Neural progenitor cell (in vitro differentiated cells): ENCODE measurements at regions not wholly inside any gene's neighbourhood (a gene's known extent, or its start where the extent isn't known, plus 50 kb on each side); places are given as distances from the start of the nearest gene placed in this dataset.

ENCODE experiments used
- DNase-seq: peaks from one replicate; pipeline ENCODE4 v3.0.0-alpha.2; 2016; ENCODE audit warnings: low spot score
- H2AFZ ChIP-seq: fragments of 200-600 bp; sonication (generic); replicated peaks from 2 replicates; pipeline ENCODE4 v1.6.1; 2016; ENCODE audit warnings: antibody characterized with exemption
- H3F3A ChIP-seq: fragments of 200-600 bp; sonication (generic); 2 replicates; pipeline ENCODE4 v1.6.1; 2016; ENCODE audit warnings: antibody characterized with exemption, low read depth
- H3K27ac ChIP-seq: fragments of 200-600 bp; sonication (generic); 2 replicates; pipeline ENCODE4 v1.5.1; 2016; ENCODE audit warnings: mild to moderate bottlenecking
- H3K27me3 ChIP-seq: fragments of 200-600 bp; sonication (generic); 2 replicates; pipeline ENCODE4 v1.6.1; 2016; ENCODE audit warnings: mild to moderate bottlenecking, moderate library complexity
- H3K36me3 ChIP-seq: fragments of 200-600 bp; sonication (generic); 2 replicates; pipeline ENCODE4 v1.5.1; 2016
- H3K4me1 ChIP-seq: fragments of 200-600 bp; sonication (generic); 2 replicates; pipeline ENCODE4 v1.6.1; 2016; ENCODE audit warnings: mixed run types
- H3K4me2 ChIP-seq: fragments of 200-600 bp; sonication (generic); 2 replicates; pipeline ENCODE4 v1.6.1; 2016
- H3K4me3 ChIP-seq: fragments of 200-600 bp; sonication (generic); 2 replicates; pipeline ENCODE4 v1.5.1; 2016
- H3K79me2 ChIP-seq: fragments of 200-600 bp; sonication (generic); 2 replicates; pipeline ENCODE4 v1.6.1; 2016; ENCODE audit warnings: low read depth
- H3K9ac ChIP-seq: fragments of 200-600 bp; sonication (generic); 2 replicates; pipeline ENCODE4 v1.6.1; 2016
- H3K9me3 ChIP-seq: fragments of 200-600 bp; sonication (generic); 2 replicates; pipeline ENCODE4 v1.5.1; 2016; ENCODE audit warnings: low read depth
- H4K20me1 ChIP-seq: fragments of 200-600 bp; sonication (generic); 2 replicates; pipeline ENCODE4 v1.6.1; 2016; ENCODE audit warnings: low read depth
- H3K27ac Mint-ChIP-seq: 3 replicates; pipeline ENCODE4 v1.8.0; 2021; ENCODE audit warnings: mixed read lengths
- H3K27me3 Mint-ChIP-seq: 2 replicates; pipeline ENCODE4 v1.8.0; 2022; ENCODE audit warnings: low read depth, mild to moderate bottlenecking, inconsistent platforms, moderate library complexity, mixed read lengths; ENCODE audit not compliant: insufficient read depth
- H3K36me3 Mint-ChIP-seq: 3 replicates; pipeline ENCODE4 v1.8.0; 2021; ENCODE audit warnings: mixed read lengths
- H3K4me1 Mint-ChIP-seq: 3 replicates; pipeline ENCODE4 v1.8.0; 2021; ENCODE audit warnings: mixed read lengths
- H3K4me3 Mint-ChIP-seq: 3 replicates; pipeline ENCODE4 v1.8.0; 2021; ENCODE audit warnings: mild to moderate bottlenecking, moderate library complexity, mixed read lengths
- H3K9me3 Mint-ChIP-seq: 3 replicates; pipeline ENCODE4 v1.8.0; 2020; ENCODE audit warnings: mixed read lengths
- EZH2 ChIP-seq: fragments of 200-600 bp; sonication (generic); IDR thresholded peaks from 2 replicates; pipeline ENCODE4 v1.6.1; 2017; ENCODE audit warnings: antibody characterized with exemption, mild to moderate bottlenecking, moderate library complexity
- EZH2phosphoT487 ChIP-seq: fragments of 200-600 bp; sonication (generic); IDR thresholded peaks from 2 replicates; pipeline ENCODE4 v1.6.1; 2017; ENCODE audit warnings: antibody characterized with exemption
- TF ChIP-seq, protein P1 (sequence below): fragments of 200-600 bp; sonication (generic); IDR thresholded peaks from 2 replicates; pipeline ENCODE4 v1.5.1; 2017; ENCODE audit warnings: antibody characterized with exemption, mild to moderate bottlenecking

GRCh38 chr2:37873229-37873628 lies 51.9 kb upstream of the RMDN2 start:
- Histone ChIP-seq H2AFZ (peak overlapping the region; percentile 44), H3K27ac (no peak overlapping the region), H3K27me3 (no peaks in the 10 kb centered on the region), H3K4me2 (no peak overlapping the region), H3K4me1 (peaks cover 7% of the 10 kb centered on the region), H3K79me2 (no peaks in the 10 kb centered on the region), H3K9me3 (no peaks in the 10 kb centered on the region), H3K36me3 (no peaks in the 10 kb centered on the region), H4K20me1 (no peaks in the 10 kb centered on the region), H3F3A (no peaks in the 10 kb centered on the region), H3K4me3 (no peak overlapping the region), H3K9ac (no peak overlapping the region)
- no peak for DNase-seq
- no peaks in the 10 kb centered on the region for H3K9me3 Mint-ChIP-seq
- H3K36me3 Mint-ChIP-seq: no peaks in the 10 kb centered on the region
- TF ChIP-seq, protein P1, sequence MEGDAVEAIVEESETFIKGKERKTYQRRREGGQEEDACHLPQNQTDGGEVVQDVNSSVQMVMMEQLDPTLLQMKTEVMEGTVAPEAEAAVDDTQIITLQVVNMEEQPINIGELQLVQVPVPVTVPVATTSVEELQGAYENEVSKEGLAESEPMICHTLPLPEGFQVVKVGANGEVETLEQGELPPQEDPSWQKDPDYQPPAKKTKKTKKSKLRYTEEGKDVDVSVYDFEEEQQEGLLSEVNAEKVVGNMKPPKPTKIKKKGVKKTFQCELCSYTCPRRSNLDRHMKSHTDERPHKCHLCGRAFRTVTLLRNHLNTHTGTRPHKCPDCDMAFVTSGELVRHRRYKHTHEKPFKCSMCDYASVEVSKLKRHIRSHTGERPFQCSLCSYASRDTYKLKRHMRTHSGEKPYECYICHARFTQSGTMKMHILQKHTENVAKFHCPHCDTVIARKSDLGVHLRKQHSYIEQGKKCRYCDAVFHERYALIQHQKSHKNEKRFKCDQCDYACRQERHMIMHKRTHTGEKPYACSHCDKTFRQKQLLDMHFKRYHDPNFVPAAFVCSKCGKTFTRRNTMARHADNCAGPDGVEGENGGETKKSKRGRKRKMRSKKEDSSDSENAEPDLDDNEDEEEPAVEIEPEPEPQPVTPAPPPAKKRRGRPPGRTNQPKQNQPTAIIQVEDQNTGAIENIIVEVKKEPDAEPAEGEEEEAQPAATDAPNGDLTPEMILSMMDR: no peak
- no peak for TF ChIP-seq EZH2phosphoT487
- TF ChIP-seq EZH2: no peak
- H3K4me3 Mint-ChIP-seq: no peak overlapping the region
- H3K4me1 Mint-ChIP-seq: peaks cover 21% of the 10 kb centered on the region
- H3K27ac Mint-ChIP-seq: no peak overlapping the region
- peaks cover 14% of the 10 kb centered on the region for H3K27me3 Mint-ChIP-seq

GRCh38 chr2:37873749-37874330 lies 51.2 kb upstream of the RMDN2 start:
- Mint-ChIP-seq H3K9me3 (no peaks in the 10 kb centered on the region), H3K36me3 (no peaks in the 10 kb centered on the region), H3K4me3 (no peak overlapping the region), H3K27me3 (peaks cover 14% of the 10 kb centered on the region), H3K27ac (no peak overlapping the region), H3K4me1 (peaks cover 21% of the 10 kb centered on the region)
- H3K27ac ChIP-seq: no peak overlapping the region
- no peaks in the 10 kb centered on the region for H3F3A ChIP-seq
- no peaks in the 10 kb centered on the region for H3K27me3 ChIP-seq
- no peak overlapping the region for H3K9ac ChIP-seq
- H3K4me2 ChIP-seq: no peak overlapping the region
- H2AFZ ChIP-seq: no peak overlapping the region
- H3K4me3 ChIP-seq: no peak overlapping the region
- no peak for TF ChIP-seq EZH2phosphoT487
- no peak for TF ChIP-seq EZH2
- TF ChIP-seq, protein P1: no peak
- no peaks in the 10 kb centered on the region for H3K79me2 ChIP-seq
- H3K9me3 ChIP-seq: no peaks in the 10 kb centered on the region
- H4K20me1 ChIP-seq: no peaks in the 10 kb centered on the region
- DNase-seq: no peak
- H3K4me1 ChIP-seq: peaks cover 7% of the 10 kb centered on the region
- no peaks in the 10 kb centered on the region for H3K36me3 ChIP-seq

DNA sequence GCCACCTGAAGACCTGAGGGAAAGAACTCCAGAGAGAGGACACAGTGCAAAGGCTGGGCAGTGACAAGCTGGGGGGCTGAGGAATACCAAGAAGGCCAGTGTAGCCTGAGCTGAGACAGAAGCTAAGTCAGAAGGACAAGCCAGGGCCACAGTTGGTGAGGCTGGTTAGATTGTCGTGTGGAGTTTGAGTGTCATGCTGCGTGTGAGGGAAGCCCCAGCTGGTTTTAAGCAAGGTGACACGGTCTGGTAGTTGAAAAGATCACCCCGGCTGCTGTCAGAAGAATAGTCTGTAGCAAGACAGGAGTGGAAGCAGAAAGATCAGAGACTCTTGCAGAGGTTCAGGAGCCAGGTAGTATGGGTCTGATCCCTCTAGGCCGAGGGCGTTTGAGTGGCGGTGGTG lies 50.6 kb upstream of the RMDN2 start:
- Mint-ChIP-seq H3K9me3 (no peaks in the 10 kb centered on the region), H3K4me1 (peaks cover 21% of the 10 kb centered on the region), H3K36me3 (no peaks in the 10 kb centered on the region), H3K27ac (no peak overlapping the region), H3K4me3 (no peak overlapping the region), H3K27me3 (peaks cover 10% of the 10 kb centered on the region)
- Histone ChIP-seq H3K36me3 (no peaks in the 10 kb centered on the region), H3K4me3 (no peak overlapping the region), H3F3A (no peaks in the 10 kb centered on the region), H3K27me3 (no peaks in the 10 kb centered on the region), H3K79me2 (no peaks in the 10 kb centered on the region), H4K20me1 (no peaks in the 10 kb centered on the region), H3K9me3 (no peaks in the 10 kb centered on the region), H2AFZ (no peak overlapping the region), H3K4me1 (peaks cover 7% of the 10 kb centered on the region), H3K27ac (no peak overlapping the region), H3K9ac (no peak overlapping the region), H3K4me2 (no peak overlapping the region)
- no peak for TF ChIP-seq EZH2
- TF ChIP-seq, protein P1: no peak
- TF ChIP-seq EZH2phosphoT487: no peak
- no peak for DNase-seq
